ENCODE measurements at regions not wholly inside any gene's neighbourhood (a gene's known extent, or its start where the extent isn't known, plus 50 kb on each side); places are given as distances from the start of the nearest gene placed in this dataset.

- Histone ChIP-seq H3K4me2 (ENCODE audit: low read depth, low read length) (no peak overlapping the region), H3K9ac (ENCODE audit: insufficient read depth, low read depth, low read length) (no peak overlapping the region), H3K27ac (ENCODE audit: extremely low read length, insufficient read depth, low read length) (peak overlapping the region; percentile 10), H4K20me1 (ENCODE audit: insufficient read depth, low read length) (no peaks in the 10 kb centered on the region), H3K27me3 (ENCODE audit: control insufficient read depth in 1 of 2, insufficient read depth in 2 of 2, low read length in 2 of 2) (no peaks in the 10 kb centered on the region), H2AFZ (ENCODE audit: low read length) (no peak overlapping the region), H3K4me3 (replicated peaks in 1 of 3; ENCODE audit: insufficient read depth in 1 of 3, low read depth in 2 of 3, low read length in 3 of 3) (no peak overlapping the region), H3K9me3 (ENCODE audit: low read length) (no peaks in the 10 kb centered on the region), H3K4me1 (ENCODE audit: insufficient read depth, low read length) (peaks cover 44% of the 10 kb centered on the region), H3K36me3 (replicated peaks in 1 of 2; ENCODE audit: control insufficient read depth in 1 of 2, insufficient read depth in 2 of 2, low read length in 2 of 2) (no peaks in the 10 kb centered on the region), H3K79me2 (ENCODE audit: insufficient read depth, low read length) (no peaks in the 10 kb centered on the region)
- DNase-seq (ENCODE audit: low spot score), result no peak
- peak; percentile 32 for FAIRE-seq
- ChIA-PET CTCF (ENCODE audit: low intra/inter-chr PET ratio, low total read pairs) (no interaction called here), POLR2A (interaction anchor here (1.5 to 3.7 kb wide), 2 partner anchors 15 to 21 kb away, joined by 4 to 15 read pairs; no protein-coding TSS in a partner anchor)
- no TSS peak for BruUV-seq (replicated peaks)
- no peak for TF ChIP-seq SP140L (CRISPR knock-in tag; IDR thresholded peaks at IDR 0.05; ENCODE audit: borderline replicate concordance)
- TF ChIP-seq ZNF660 (CRISPR knock-in tag; IDR thresholded peaks at IDR 0.05; ENCODE audit: borderline replicate concordance, low read depth), result no peak
- TF ChIP-seq, protein P1, sequence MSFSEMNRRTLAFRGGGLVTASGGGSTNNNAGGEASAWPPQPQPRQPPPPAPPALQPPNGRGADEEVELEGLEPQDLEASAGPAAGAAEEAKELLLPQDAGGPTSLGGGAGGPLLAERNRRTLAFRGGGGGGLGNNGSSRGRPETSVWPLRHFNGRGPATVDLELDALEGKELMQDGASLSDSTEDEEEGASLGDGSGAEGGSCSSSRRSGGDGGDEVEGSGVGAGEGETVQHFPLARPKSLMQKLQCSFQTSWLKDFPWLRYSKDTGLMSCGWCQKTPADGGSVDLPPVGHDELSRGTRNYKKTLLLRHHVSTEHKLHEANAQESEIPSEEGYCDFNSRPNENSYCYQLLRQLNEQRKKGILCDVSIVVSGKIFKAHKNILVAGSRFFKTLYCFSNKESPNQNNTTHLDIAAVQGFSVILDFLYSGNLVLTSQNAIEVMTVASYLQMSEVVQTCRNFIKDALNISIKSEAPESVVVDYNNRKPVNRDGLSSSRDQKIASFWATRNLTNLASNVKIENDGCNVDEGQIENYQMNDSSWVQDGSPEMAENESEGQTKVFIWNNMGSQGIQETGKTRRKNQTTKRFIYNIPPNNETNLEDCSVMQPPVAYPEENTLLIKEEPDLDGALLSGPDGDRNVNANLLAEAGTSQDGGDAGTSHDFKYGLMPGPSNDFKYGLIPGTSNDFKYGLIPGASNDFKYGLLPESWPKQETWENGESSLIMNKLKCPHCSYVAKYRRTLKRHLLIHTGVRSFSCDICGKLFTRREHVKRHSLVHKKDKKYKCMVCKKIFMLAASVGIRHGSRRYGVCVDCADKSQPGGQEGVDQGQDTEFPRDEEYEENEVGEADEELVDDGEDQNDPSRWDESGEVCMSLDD (CRISPR knock-in tag; IDR thresholded peaks at IDR 0.05; ENCODE audit: borderline replicate concordance), result no peak
- no peak for TF ChIP-seq ZMYM3 (CRISPR knock-in tag; IDR thresholded peaks at IDR 0.05)
- no peak for TF ChIP-seq ZNF83 (CRISPR knock-in tag; IDR thresholded peaks at IDR 0.05; ENCODE audit: borderline replicate concordance)
- TF ChIP-seq ZFP90 (CRISPR knock-in tag; IDR thresholded peaks at IDR 0.05; ENCODE audit: borderline replicate concordance), result no peak
- no peak for TF ChIP-seq SP5 (CRISPR knock-in tag; IDR thresholded peaks at IDR 0.05; ENCODE audit: borderline replicate concordance, low read depth)
- TF ChIP-seq EEA1 (CRISPR knock-in tag; IDR thresholded peaks at IDR 0.05; ENCODE audit: borderline replicate concordance), result no peak
- no peak for TF ChIP-seq GATA4 (IDR thresholded peaks at IDR 0.05; ENCODE audit: borderline replicate concordance, low read depth)
- no peak for TF ChIP-seq MTA1 (CRISPR knock-in tag; IDR thresholded peaks at IDR 0.05; ENCODE audit: borderline replicate concordance)
- TF ChIP-seq ELF1 (CRISPR knock-in tag; IDR thresholded peaks at IDR 0.05), result no peak
- TF ChIP-seq EP300 (IDR thresholded peaks at IDR 0.05; ENCODE audit: low read depth in 2 of 2, low read length in 2 of 2), result no peak
- TF ChIP-seq EP300 (CRISPR knock-in tag; IDR thresholded peaks at IDR 0.05; ENCODE audit: borderline replicate concordance), result no peak
- TF ChIP-seq, protein P2, sequence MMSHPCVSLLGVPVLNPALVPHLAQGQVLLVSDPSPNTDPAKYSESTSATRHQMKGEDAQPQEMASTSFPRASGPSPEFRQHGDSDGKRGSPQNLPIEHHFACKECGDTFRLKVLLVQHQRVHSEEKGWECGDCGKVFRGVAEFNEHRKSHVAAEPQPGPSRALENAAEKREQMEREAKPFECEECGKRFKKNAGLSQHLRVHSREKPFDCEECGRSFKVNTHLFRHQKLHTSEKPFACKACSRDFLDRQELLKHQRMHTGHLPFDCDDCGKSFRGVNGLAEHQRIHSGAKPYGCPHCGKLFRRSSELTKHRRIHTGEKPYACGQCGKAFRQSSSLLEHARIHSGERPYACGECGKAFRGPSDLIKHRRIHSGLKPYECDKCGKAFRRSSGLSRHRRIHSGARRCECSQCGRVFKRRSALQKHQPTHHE (CRISPR knock-in tag; IDR thresholded peaks at IDR 0.05; ENCODE audit: borderline replicate concordance), result no peak
- no peak for TF ChIP-seq CBX5 (CRISPR knock-in tag; IDR thresholded peaks at IDR 0.05; ENCODE audit: borderline replicate concordance)
- TF ChIP-seq DDIT3 (CRISPR knock-in tag; IDR thresholded peaks at IDR 0.05), result no peak
- no peak for TF ChIP-seq CHCHD3 (CRISPR knock-in tag; IDR thresholded peaks at IDR 0.05)
- no peak for TF ChIP-seq ZNF773 (CRISPR knock-in tag; IDR thresholded peaks at IDR 0.05; ENCODE audit: borderline replicate concordance)
- no peak for TF ChIP-seq KDM6A (CRISPR knock-in tag; IDR thresholded peaks at IDR 0.05; ENCODE audit: low read depth)
- no peak for TF ChIP-seq ZNF451 (CRISPR knock-in tag; IDR thresholded peaks at IDR 0.05)
- no peak for TF ChIP-seq TFDP1 (CRISPR knock-in tag; IDR thresholded peaks at IDR 0.05; ENCODE audit: borderline replicate concordance)
- ATAC-seq, result peak; percentile 62
- intact Hi-C loops (cut with micrococcal nuclease; ENCODE audit: unreplicated experiment), result no loop called here
- 96% methylated on average over 1 of the region's 1 CpG for WGBS (ENCODE audit: low lambda C conversion rate)
- in situ Hi-C loops (cut with HindIII; ENCODE audit: extremely low pct_ligation_motif_present, low pct_unique_long_range_greater_than_20kb), result loop anchor here (5.0 kb wide), 1 partner anchor 133 kb away; no protein-coding TSS in a partner anchor
Measured at GRCh38 chr6:56714273-56714672, 71.6 kb upstream of the DST start.

Measured in HepG2 (cell line).